PC-3 (cell line): ENCODE measurements at regions not wholly inside any gene's neighbourhood (a gene's known extent, or its start where the extent isn't known, plus 50 kb on each side); places are given as distances from the start of the nearest gene placed in this dataset.
A peak's percentile ranks its signal among the peaks of the same experiment; 100 is the strongest.

Experiments used
- ATAC-seq: fragments of 200-7000 bp; cut with Tn5 transposase; 2 replicates; pipeline ENCODE4 v1.9.1; 2020; ENCODE audit warnings: mild to moderate bottlenecking, moderate library complexity
- BruUV-seq: library from RNA; stranded (reverse); fragments of 400-500 nt; replicated peaks from 2 replicates; lab custom pipeline; 2021; lab: Mats Ljungman, UMichigan
- CTCF ChIA-PET: fragments of 300-600 bp; sonication (Branson Sonifier 250); formaldehyde crosslinking; loops from one replicate; lab custom pipeline; 2022; ENCODE audit warnings: antibody characterized with exemption; lab: Charles Lee
- POLR2A ChIA-PET: fragments of 300-600 bp; sonication (Branson Sonifier 250); formaldehyde crosslinking; loops from one replicate; lab custom pipeline; 2022; ENCODE audit warnings: antibody characterized with exemption; ENCODE audit not compliant: unreplicated experiment; lab: Charles Lee
- DNase-seq: peaks from one replicate; pipeline ENCODE4 v3.0.0-alpha.2; 2015
- H2AFZ ChIP-seq: fragments of 300-600 bp; sonication (generic); 2 replicates; pipeline ENCODE4 v1.6.0; 2016; ENCODE audit warnings: antibody characterized with exemption, low read length
- H3F3A ChIP-seq: fragments of 300-600 bp; sonication (generic); one replicate; pipeline ENCODE4 v1.6.0; 2017; ENCODE audit warnings: antibody characterized with exemption, low read length, control low read depth, mild to moderate bottlenecking; ENCODE audit not compliant: unreplicated experiment
- H3K27ac ChIP-seq: fragments of 300-600 bp; sonication (generic); 2 replicates; pipeline ENCODE4 v1.5.1; 2016; ENCODE audit warnings: mild to moderate bottlenecking, low read length
- H3K27me3 ChIP-seq: fragments of 300-600 bp; sonication (generic); 2 replicates; pipeline ENCODE4 v1.6.1; 2016; ENCODE audit warnings: low read length, mixed read lengths
- H3K36me3 ChIP-seq: fragments of 300-600 bp; sonication (generic); 2 replicates; pipeline ENCODE4 v1.6.1; 2016; ENCODE audit warnings: low read depth, mixed run types, low read length, mixed read lengths
- H3K4me1 ChIP-seq: fragments of 300-600 bp; sonication (generic); 2 replicates; pipeline ENCODE4 v1.5.1; 2016; ENCODE audit warnings: low read length; ENCODE audit not compliant: insufficient read depth
- H3K4me2 ChIP-seq: fragments of 300-600 bp; sonication (generic); 2 replicates; pipeline ENCODE4 v1.6.0; 2016; ENCODE audit warnings: low read length
- H3K4me3 ChIP-seq: fragments of 300-600 bp; sonication (generic); 2 replicates; pipeline ENCODE4 v1.5.1; 2016; ENCODE audit warnings: mild to moderate bottlenecking, low read length, mixed read lengths
- H3K79me2 ChIP-seq: fragments of 300-600 bp; sonication (generic); 2 replicates; pipeline ENCODE4 v1.6.1; 2017; ENCODE audit warnings: low read length, mixed read lengths
- H3K9ac ChIP-seq: fragments of 300-600 bp; sonication (generic); 2 replicates; pipeline ENCODE4 v1.6.0; 2016; ENCODE audit warnings: mild to moderate bottlenecking, low read length
- H3K9me2 ChIP-seq: fragments of 300-600 bp; sonication (generic); replicated peaks from 2 replicates; pipeline ENCODE4 v1.6.1; 2016; ENCODE audit warnings: mixed run types, low read length, mixed read lengths
- H3K9me3 ChIP-seq: fragments of 300-600 bp; sonication (generic); 2 replicates; pipeline ENCODE4 v1.6.1; 2016; ENCODE audit warnings: low read length, mixed read lengths
- H4K20me1 ChIP-seq: fragments of 300-600 bp; sonication (generic); 2 replicates; pipeline ENCODE4 v1.6.1; 2016; ENCODE audit warnings: low read length, mixed read lengths
- CTCF ChIP-seq: fragments of 300-600 bp; sonication (generic); conservative IDR thresholded peaks from 2 replicates; pipeline ENCODE4 v1.5.1; 2017; ENCODE audit warnings: antibody characterized with exemption, low read depth, mild to moderate bottlenecking, low read length
- EZH2 ChIP-seq: fragments of 300-600 bp; sonication (generic); IDR thresholded peaks from one replicate; pipeline ENCODE4 v1.6.1; 2017; ENCODE audit warnings: antibody characterized with exemption, mild to moderate bottlenecking, low read length; ENCODE audit not compliant: unreplicated experiment
- EZH2phosphoT487 ChIP-seq: fragments of 300-600 bp; sonication (generic); IDR thresholded peaks from 2 replicates; pipeline ENCODE4 v1.6.1; 2018; ENCODE audit warnings: mild to moderate bottlenecking, antibody characterized with exemption, low read length, borderline replicate concordance
- intact Hi-C: fragments of 100-400 bp; cut with micrococcal nuclease; formaldehyde crosslinking; loops from 2 replicates; pipeline ENCODE4 v1.9.0; 2023

GRCh38 chr1:172726740-172727139 lies 67.8 kb downstream of the FASLG start:
- H4K20me1 ChIP-seq = no peaks in the 10 kb centered on the region
- TF ChIP-seq EZH2phosphoT487 (no peak), CTCF (no peak), EZH2 (no peak)
- H3K4me3 ChIP-seq = no peak overlapping the region
- H3K27ac ChIP-seq = no peak overlapping the region
- H3K4me1 ChIP-seq = peaks cover 8% of the 10 kb centered on the region
- no peaks in the 10 kb centered on the region for H3K79me2 ChIP-seq
- peaks cover 4% of the 10 kb centered on the region; the same call in 1 of the 2 replicates for H3K9me3 ChIP-seq
- BruUV-seq = no TSS peak
- no peak overlapping the region for H3K9ac ChIP-seq
- H3K36me3 ChIP-seq = no peaks in the 10 kb centered on the region
- CTCF ChIA-PET = interaction anchor here (0.6 to 2.2 kb wide), 4 partner anchors 115 to 326 kb away, joined by 3 to 7 read pairs (median 4); no protein-coding TSS in a partner anchor
- intact Hi-C loops = no loop called here
- H3K9me2 ChIP-seq = peaks cover 5% of the 10 kb centered on the region; the same call in 1 of the 2 replicates
- POLR2A ChIA-PET = interaction anchor here (0.6 to 0.8 kb wide), 2 partner anchors 194 to 921 kb away, joined by 3 to 7 read pairs; partner anchors contain the start of gene SUCO
- H3K4me2 ChIP-seq = no peak overlapping the region
- no peak for DNase-seq
- ATAC-seq = peak; percentile 37
- no peaks in the 10 kb centered on the region for H3F3A ChIP-seq
- H2AFZ ChIP-seq = peak overlapping the region; percentile 1; the same call in 1 of the 2 replicates
- H3K27me3 ChIP-seq = no peaks in the 10 kb centered on the region

GRCh38 chr1:172727275-172727857 lies 68.5 kb downstream of the FASLG start:
- Histone ChIP-seq H3K4me2 (no peak overlapping the region), H3K36me3 (no peaks in the 10 kb centered on the region), H3K9me3 (peaks cover 4% of the 10 kb centered on the region; the same call in 1 of the 2 replicates), H4K20me1 (no peaks in the 10 kb centered on the region), H3K27me3 (no peaks in the 10 kb centered on the region), H2AFZ (no peak overlapping the region), H3K79me2 (no peaks in the 10 kb centered on the region), H3F3A (no peaks in the 10 kb centered on the region), H3K27ac (no peak overlapping the region), H3K4me1 (peaks cover 8% of the 10 kb centered on the region), H3K9ac (no peak overlapping the region), H3K4me3 (no peak overlapping the region), H3K9me2 (peaks cover 5% of the 10 kb centered on the region; the same call in 1 of the 2 replicates)
- DNase-seq = no peak
- peak; percentile 12; the same call in 1 of the 2 replicates for ATAC-seq
- ChIA-PET POLR2A (interaction anchor here (0.5 kb wide), 1 partner anchor 178 kb away, joined by 4 read pairs; no protein-coding TSS in a partner anchor), CTCF (interaction anchor here (0.6 to 2.2 kb wide), 3 partner anchors 118 to 500 kb away, joined by 3 to 7 read pairs (median 3); no protein-coding TSS in a partner anchor)
- intact Hi-C loops = no loop called here
- BruUV-seq = no TSS peak
- TF ChIP-seq EZH2phosphoT487 (no peak), EZH2 (no peak), CTCF (no peak)
